ENCODE measurements at regions not wholly inside any gene's neighbourhood (a gene's known extent, or its start where the extent isn't known, plus 50 kb on each side); places are given as distances from the start of the nearest gene placed in this dataset.
"Not testable (repeated sequence)": the region's sequence is repeated elsewhere in the genome, so short reads cannot be mapped to it uniquely, and the experiment has no call there.

- Histone ChIP-seq H2AFZ (ENCODE audit: low read length) (no peak overlapping the region), H3K23ac (ENCODE audit: insufficient read length, low read depth, low read length) (no peak overlapping the region), H3K18ac (ENCODE audit: insufficient read length, low read depth, low read length) (no peak overlapping the region), H4K8ac (replicated peaks; ENCODE audit: insufficient read length, low read depth, low read length) (no peak overlapping the region), H3K27ac (ENCODE audit: insufficient read length, low read depth, low read length) (no peak overlapping the region), H3K79me2 (ENCODE audit: insufficient read depth, low read length) (no peaks in the 10 kb centered on the region), H2BK12ac (ENCODE audit: insufficient read length, low read depth, low read length) (no peak overlapping the region), H2AK5ac (ENCODE audit: insufficient read length, low read length) (no peak overlapping the region), H3K23me2 (ENCODE audit: insufficient read length, low read depth, low read length, poor library complexity, severe bottlenecking) (no peaks in the 10 kb centered on the region), H3K56ac (ENCODE audit: insufficient read length, low read depth, low read length) (no peak overlapping the region), H2BK120ac (ENCODE audit: low read depth, low read length, poor library complexity, severe bottlenecking) (no peak overlapping the region), H3K9me3 (ENCODE audit: control insufficient read depth, low read depth, low read length) (no peaks in the 10 kb centered on the region), H2BK20ac (ENCODE audit: low read depth, low read length, poor library complexity, severe bottlenecking) (no peak overlapping the region), H4K91ac (ENCODE audit: insufficient read length, low read depth, low read length) (no peak overlapping the region), H3K4ac (ENCODE audit: low read depth, low read length) (no peak overlapping the region), H3K14ac (ENCODE audit: insufficient read depth, low read length) (no peak overlapping the region), H3T11ph (ENCODE audit: low read length) (no peak overlapping the region), H3K9ac (ENCODE audit: extremely low read depth, insufficient read length, low read length) (no peak overlapping the region), H4K5ac (ENCODE audit: insufficient read length, low read depth, low read length) (no peak overlapping the region), H3K4me2 (ENCODE audit: insufficient read depth, insufficient read length, low read length) (no peak overlapping the region), H2BK15ac (ENCODE audit: low read depth, low read length) (no peak overlapping the region), H3K4me1 (ENCODE audit: insufficient read depth, low read length) (no peaks in the 10 kb centered on the region), H2BK5ac (ENCODE audit: insufficient read length, low read length) (no peak overlapping the region), H3K27me3 (ENCODE audit: insufficient read depth, low read length) (no peaks in the 10 kb centered on the region), H4K20me1 (ENCODE audit: control insufficient read depth, insufficient read depth, insufficient read length) (no peaks in the 10 kb centered on the region), H3K79me1 (ENCODE audit: insufficient read depth, low read depth, low read length, poor library complexity, severe bottlenecking) (no peaks in the 10 kb centered on the region)
- Mint-ChIP-seq H3K9me3 (peaks cover 0 to 9% of the 10 kb centered on the region in 2 experiments; a peak in 3 of 5 replicates), H3K27ac (no peak overlapping the region), H3K4me1 (no peaks in the 10 kb centered on the region), H3K27me3 (ENCODE audit: low read depth) (no peaks in the 10 kb centered on the region; the same call in 1 of the 2 replicates), H3K36me3 (ENCODE audit: insufficient read depth in 1 of 3, low read depth in 3 of 3) (peaks cover 0 to 5% (median 4%) of the 10 kb centered on the region in 3 experiments; a peak in 2 of 7 replicates), H3K4me3 (no peak overlapping the region)
- TF ChIP-seq CTCF (conservative IDR thresholded peaks at IDR 0.05): no peak
- WGBS (ENCODE audit: extremely low coverage, insufficient read length, low lambda C conversion rate): no CpG with 5 or more reads among the region's 9 CpGs
- DNase-seq: no peak
Measured at GRCh38 chr2:107534926-107535325, 291.8 kb upstream of the RGPD4 start.

GRCh38 chr2:107535905-107536689, 290.6 kb upstream of the RGPD4 start:
- H3T11ph ChIP-seq (ENCODE audit: low read length); H3K9ac ChIP-seq (ENCODE audit: extremely low read depth, insufficient read length, low read length); H3K27ac ChIP-seq (ENCODE audit: insufficient read length, low read depth, low read length); H4K8ac ChIP-seq (replicated peaks; ENCODE audit: insufficient read length, low read depth, low read length); H3K27me3 ChIP-seq (ENCODE audit: insufficient read depth, low read length); H2BK15ac ChIP-seq (ENCODE audit: low read depth, low read length); H3K18ac ChIP-seq (ENCODE audit: insufficient read length, low read depth, low read length); H3K9me3 Mint-ChIP-seq; H3K4me1 ChIP-seq (ENCODE audit: insufficient read depth, low read length); H3K23me2 ChIP-seq (ENCODE audit: insufficient read length, low read depth, low read length, poor library complexity, severe bottlenecking); H3K79me2 ChIP-seq (ENCODE audit: insufficient read depth, low read length); H2AFZ ChIP-seq (ENCODE audit: low read length); H4K20me1 ChIP-seq (ENCODE audit: control insufficient read depth, insufficient read depth, insufficient read length); H2BK5ac ChIP-seq (ENCODE audit: insufficient read length, low read length); H3K9me3 ChIP-seq (ENCODE audit: control insufficient read depth, low read depth, low read length); H3K14ac ChIP-seq (ENCODE audit: insufficient read depth, low read length); H3K79me1 ChIP-seq (ENCODE audit: insufficient read depth, low read depth, low read length, poor library complexity, severe bottlenecking); H4K5ac ChIP-seq (ENCODE audit: insufficient read length, low read depth, low read length); H3K27me3 Mint-ChIP-seq (ENCODE audit: low read depth); H3K4me2 ChIP-seq (ENCODE audit: insufficient read depth, insufficient read length, low read length); H3K36me3 Mint-ChIP-seq (ENCODE audit: insufficient read depth in 1 of 3, low read depth in 3 of 3); H3K56ac ChIP-seq (ENCODE audit: insufficient read length, low read depth, low read length); H2AK5ac ChIP-seq (ENCODE audit: insufficient read length, low read length); H3K4me1 Mint-ChIP-seq; H2BK12ac ChIP-seq (ENCODE audit: insufficient read length, low read depth, low read length); H4K91ac ChIP-seq (ENCODE audit: insufficient read length, low read depth, low read length); H2BK20ac ChIP-seq (ENCODE audit: low read depth, low read length, poor library complexity, severe bottlenecking); H3K27ac Mint-ChIP-seq; H3K23ac ChIP-seq (ENCODE audit: insufficient read length, low read depth, low read length); DNase-seq; H2BK120ac ChIP-seq (ENCODE audit: low read depth, low read length, poor library complexity, severe bottlenecking); H3K4me3 Mint-ChIP-seq; H3K4ac ChIP-seq (ENCODE audit: low read depth, low read length): not testable (repeated sequence)
- WGBS (ENCODE audit: extremely low coverage, insufficient read length, low lambda C conversion rate): no CpG with 5 or more reads among the region's 28 CpGs

Measured in H9 (cell line).